ENCODE measurements at regions not wholly inside any gene's neighbourhood (a gene's known extent, or its start where the extent isn't known, plus 50 kb on each side); places are given as distances from the start of the nearest gene placed in this dataset.

DNA sequence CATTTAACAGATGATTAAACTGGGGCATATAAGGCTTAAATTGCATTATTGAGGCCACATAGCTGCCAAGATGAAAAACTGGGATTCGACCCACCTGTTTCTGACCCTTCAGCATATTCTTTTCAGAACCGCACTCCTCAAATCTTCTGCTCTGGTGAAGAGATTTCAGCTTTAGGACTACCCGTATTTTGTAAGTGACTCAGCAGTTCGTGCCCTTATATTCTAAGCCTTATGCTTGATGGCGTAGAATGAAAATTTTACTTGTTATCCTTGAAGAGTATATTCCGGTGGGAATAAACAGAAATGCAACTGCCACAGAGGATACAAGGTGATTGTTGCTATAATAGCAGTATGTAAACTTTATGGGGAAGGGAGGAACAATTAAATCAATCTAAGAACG lies 657.1 kb downstream of the DOK5 start:
- Histone ChIP-seq H3K79me2 (ENCODE audit: control insufficient read depth, insufficient read depth, low read length) (no peaks in the 10 kb centered on the region), H2AFZ (ENCODE audit: control insufficient read depth, low read depth, low read length) (no peak overlapping the region), H4K20me1 (ENCODE audit: control insufficient read depth, insufficient read depth) (no peaks in the 10 kb centered on the region), H3K4me1 (ENCODE audit: control insufficient read depth, insufficient read depth, low read length) (no peaks in the 10 kb centered on the region), H3K4me3 (no peak overlapping the region), H3K9ac (ENCODE audit: control insufficient read depth, insufficient read depth, low read length) (no peak overlapping the region), H3K27me3 (replicated peaks in 1 of 2; ENCODE audit: control insufficient read depth in 2 of 2, insufficient read depth in 2 of 2, low read length in 1 of 2) (no peaks in the 10 kb centered on the region), H3K4me2 (ENCODE audit: control insufficient read depth, insufficient read depth) (no peak overlapping the region), H3K27ac (ENCODE audit: control insufficient read depth, insufficient read depth) (no peak overlapping the region), H3K9me3 (replicated peaks; ENCODE audit: control insufficient read depth, insufficient read depth, low read length) (no peaks in the 10 kb centered on the region), H3K36me3 (ENCODE audit: control insufficient read depth in 2 of 2, insufficient read depth in 2 of 2, low read length in 1 of 2) (no peaks in the 10 kb centered on the region)
- DNase-seq (ENCODE audit: low read depth, low spot score) = no peak
- BruUV-seq (replicated peaks) = no TSS peak
- ChIA-PET RAD21 (ENCODE audit: unreplicated experiment) (interaction anchor here (1.4 to 1.8 kb wide), 2 partner anchors 15 to 152 kb away, joined by 5 read pairs; no protein-coding TSS in a partner anchor), SMC1A (ENCODE audit: uncharacterized antibody, unreplicated experiment) (interaction anchor here (1.1 to 1.2 kb wide), 2 partner anchors 15 to 74 kb away, joined by 3 to 4 read pairs; no protein-coding TSS in a partner anchor), CTCF (no interaction called here), POLR2A (no interaction called here)
- no peak for TF ChIP-seq FOS (IDR thresholded peaks at IDR 0.05; ENCODE audit: borderline replicate concordance, extremely low read depth, insufficient read length)
- no peak for TF ChIP-seq ATF7 (IDR thresholded peaks at IDR 0.05; ENCODE audit: low read depth)
- TF ChIP-seq GATAD2B (conservative IDR thresholded peaks at IDR 0.05; ENCODE audit: low read depth) = no peak
- TF ChIP-seq ZZZ3 (IDR thresholded peaks at IDR 0.05; ENCODE audit: control insufficient read depth, insufficient read length, low read depth) = no peak
- no peak for TF ChIP-seq RB1 (IDR thresholded peaks at IDR 0.05; ENCODE audit: borderline replicate concordance)
- TF ChIP-seq TAF1 (IDR thresholded peaks at IDR 0.05; ENCODE audit: borderline replicate concordance, low read depth, low read length) = no peak
- TF ChIP-seq, protein P1, sequence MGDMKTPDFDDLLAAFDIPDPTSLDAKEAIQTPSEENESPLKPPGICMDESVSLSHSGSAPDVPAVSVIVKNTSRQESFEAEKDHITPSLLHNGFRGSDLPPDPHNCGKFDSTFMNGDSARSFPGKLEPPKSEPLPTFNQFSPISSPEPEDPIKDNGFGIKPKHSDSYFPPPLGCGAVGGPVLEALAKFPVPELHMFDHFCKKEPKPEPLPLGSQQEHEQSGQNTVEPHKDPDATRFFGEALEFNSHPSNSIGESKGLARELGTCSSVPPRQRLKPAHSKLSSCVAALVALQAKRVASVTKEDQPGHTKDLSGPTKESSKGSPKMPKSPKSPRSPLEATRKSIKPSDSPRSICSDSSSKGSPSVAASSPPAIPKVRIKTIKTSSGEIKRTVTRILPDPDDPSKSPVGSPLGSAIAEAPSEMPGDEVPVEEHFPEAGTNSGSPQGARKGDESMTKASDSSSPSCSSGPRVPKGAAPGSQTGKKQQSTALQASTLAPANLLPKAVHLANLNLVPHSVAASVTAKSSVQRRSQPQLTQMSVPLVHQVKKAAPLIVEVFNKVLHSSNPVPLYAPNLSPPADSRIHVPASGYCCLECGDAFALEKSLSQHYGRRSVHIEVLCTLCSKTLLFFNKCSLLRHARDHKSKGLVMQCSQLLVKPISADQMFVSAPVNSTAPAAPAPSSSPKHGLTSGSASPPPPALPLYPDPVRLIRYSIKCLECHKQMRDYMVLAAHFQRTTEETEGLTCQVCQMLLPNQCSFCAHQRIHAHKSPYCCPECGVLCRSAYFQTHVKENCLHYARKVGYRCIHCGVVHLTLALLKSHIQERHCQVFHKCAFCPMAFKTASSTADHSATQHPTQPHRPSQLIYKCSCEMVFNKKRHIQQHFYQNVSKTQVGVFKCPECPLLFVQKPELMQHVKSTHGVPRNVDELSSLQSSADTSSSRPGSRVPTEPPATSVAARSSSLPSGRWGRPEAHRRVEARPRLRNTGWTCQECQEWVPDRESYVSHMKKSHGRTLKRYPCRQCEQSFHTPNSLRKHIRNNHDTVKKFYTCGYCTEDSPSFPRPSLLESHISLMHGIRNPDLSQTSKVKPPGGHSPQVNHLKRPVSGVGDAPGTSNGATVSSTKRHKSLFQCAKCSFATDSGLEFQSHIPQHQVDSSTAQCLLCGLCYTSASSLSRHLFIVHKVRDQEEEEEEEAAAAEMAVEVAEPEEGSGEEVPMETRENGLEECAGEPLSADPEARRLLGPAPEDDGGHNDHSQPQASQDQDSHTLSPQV (IDR thresholded peaks at IDR 0.05) = no peak
- TF ChIP-seq MEF2B (IDR thresholded peaks at IDR 0.05; ENCODE audit: partially characterized antibody, poor library complexity, severe bottlenecking) = no peak
- no peak for TF ChIP-seq SMC3 (IDR thresholded peaks at IDR 0.05; ENCODE audit: borderline replicate concordance, low read length)
- no peak for ATAC-seq
- intact Hi-C loops (cut with micrococcal nuclease; ENCODE audit: unreplicated experiment) = no loop called here
- 36% methylated on average over 7 of the region's 7 CpGs for WGBS (ENCODE audit: insufficient coverage, insufficient replicate concordance, low lambda C conversion rate, missing lambda C conversion rate)
- in situ Hi-C loops (cut with MboI) = no loop called here
- FAIRE-seq = no peak

All from GM12878 (cell line).